Neuronal stem cell (in vitro differentiated cells): ENCODE measurements at regions not wholly inside any gene's neighbourhood (a gene's known extent, or its start where the extent isn't known, plus 50 kb on each side); places are given as distances from the start of the nearest gene placed in this dataset.

Source experiments
- DNase-seq: peaks from one replicate; pipeline ENCODE4 v3.0.0-alpha.2; 2013; ENCODE audit warnings: low spot score
- H2AFZ ChIP-seq: one replicate; pipeline ENCODE4 v1.6.1; 2013; ENCODE audit warnings: mild to moderate bottlenecking, low read length, inconsistent platforms
- H2AK5ac ChIP-seq: 2 replicates; pipeline ENCODE4 v1.6.1; 2013; ENCODE audit warnings: low read depth, mild to moderate bottlenecking, inconsistent platforms, low read length, moderate library complexity, mixed read lengths
- H2BK120ac ChIP-seq: 2 replicates; pipeline ENCODE4 v1.6.1; 2013; ENCODE audit warnings: low read depth, mild to moderate bottlenecking, inconsistent platforms, low read length, moderate library complexity, mixed read lengths
- H2BK12ac ChIP-seq: one replicate; pipeline ENCODE4 v1.6.1; 2013; ENCODE audit warnings: low read length, inconsistent platforms
- H2BK15ac ChIP-seq: 2 replicates; pipeline ENCODE4 v1.6.1; 2013; ENCODE audit warnings: mild to moderate bottlenecking, low read length, inconsistent platforms, mixed read lengths
- H2BK5ac ChIP-seq: one replicate; pipeline ENCODE4 v1.6.1; 2013; ENCODE audit warnings: inconsistent platforms, mild to moderate bottlenecking, low read length, moderate library complexity
- H3K14ac ChIP-seq: one replicate; pipeline ENCODE4 v1.6.1; 2013; ENCODE audit warnings: low read length, inconsistent platforms
- H3K18ac ChIP-seq: 2 replicates; pipeline ENCODE4 v1.6.1; 2013; ENCODE audit warnings: low read length, inconsistent platforms
- H3K23ac ChIP-seq: 2 replicates; pipeline ENCODE4 v1.6.1; 2013; ENCODE audit warnings: low read depth, mild to moderate bottlenecking, mixed read lengths, low read length, inconsistent platforms; ENCODE audit not compliant: poor library complexity
- H3K27ac ChIP-seq: replicated peaks from 3 replicates; pipeline ENCODE4 v1.5.1; 2013; ENCODE audit warnings: low read length, inconsistent platforms
- H3K27me3 ChIP-seq, 3 experiments: 2 replicates each; pipeline ENCODE4 v1.6.1; 2013; ENCODE audit warnings: low read length in 3 of 3, mild to moderate bottlenecking in 2 of 3, inconsistent platforms in 1 of 3, low read depth in 1 of 3, mixed read lengths in 1 of 3, moderate library complexity in 1 of 3; ENCODE audit not compliant: control insufficient read depth in 3 of 3, insufficient read depth in 3 of 3
- H3K36me3 ChIP-seq, 2 donors: replicated peaks in 1 of 2; 2 replicates each; pipeline ENCODE4 v1.6.1; 2013; ENCODE audit warnings: low read length in 2 of 2; ENCODE audit not compliant: control insufficient read depth in 2 of 2, insufficient read depth in 2 of 2
- H3K4ac ChIP-seq: 2 replicates; pipeline ENCODE4 v1.6.1; 2013; ENCODE audit warnings: inconsistent platforms, mild to moderate bottlenecking, low read length, moderate library complexity
- H3K4me1 ChIP-seq, 2 donors: 1 replicate in 1 of 2; 2 replicates in 1 of 2; pipeline ENCODE4 v1.6.1; 2013; ENCODE audit warnings: low read length in 2 of 2, low read depth in 1 of 2; ENCODE audit not compliant: control insufficient read depth in 2 of 2, insufficient read depth in 1 of 2
- H3K4me2 ChIP-seq: one replicate; pipeline ENCODE4 v1.6.1; 2013; ENCODE audit warnings: mild to moderate bottlenecking, low read length, inconsistent platforms; ENCODE audit not compliant: insufficient read depth, poor library complexity, severe bottlenecking
- H3K4me3 ChIP-seq, 2 donors: 2 replicates each; pipeline ENCODE4 v1.5.1; 2013; ENCODE audit warnings: low read length in 2 of 2, mild to moderate bottlenecking in 2 of 2, inconsistent platforms in 1 of 2, moderate library complexity in 1 of 2
- H3K79me1 ChIP-seq: one replicate; pipeline ENCODE4 v1.6.1; 2013; ENCODE audit warnings: low read depth, mild to moderate bottlenecking, inconsistent platforms, low read length, moderate library complexity
- H3K9ac ChIP-seq: one replicate; pipeline ENCODE4 v1.6.1; 2013; ENCODE audit warnings: mild to moderate bottlenecking, low read depth, low read length, inconsistent platforms; ENCODE audit not compliant: poor library complexity
- H3K9me3 ChIP-seq, 2 donors: replicated peaks in 1 of 2; 2 replicates each; pipeline versions ENCODE3 to v1.6.1; 2013; ENCODE audit warnings: low read length in 2 of 2, mild to moderate bottlenecking in 2 of 2, inconsistent platforms in 1 of 2, low read depth in 1 of 2, mixed read lengths in 1 of 2, moderate library complexity in 1 of 2; ENCODE audit not compliant: control insufficient read depth in 2 of 2, insufficient read depth in 1 of 2
- H4K8ac ChIP-seq: one replicate; pipeline ENCODE4 v1.6.1; 2013; ENCODE audit warnings: low read depth, mild to moderate bottlenecking, inconsistent platforms, low read length, moderate library complexity
- H4K91ac ChIP-seq: one replicate; pipeline ENCODE4 v1.6.1; 2013; ENCODE audit warnings: low read length, low read depth, mild to moderate bottlenecking, inconsistent platforms; ENCODE audit not compliant: poor library complexity
- WGBS, 2 donors: extraction: QIAGEN DNeasy Blood & Tissue Kit; methylation state at CpG; one replicate each; pipeline ENCODE4 v1.1.7; 2013; ENCODE audit warnings: missing lambda C conversion rate in 2 of 2, mixed read lengths in 1 of 2; ENCODE audit not compliant: insufficient read length in 2 of 2, insufficient replicate concordance in 1 of 2; ENCODE audit errors: extremely low coverage in 2 of 2; 5-methylcytosine and 5-hydroxymethylcytosine counted together

DNA sequence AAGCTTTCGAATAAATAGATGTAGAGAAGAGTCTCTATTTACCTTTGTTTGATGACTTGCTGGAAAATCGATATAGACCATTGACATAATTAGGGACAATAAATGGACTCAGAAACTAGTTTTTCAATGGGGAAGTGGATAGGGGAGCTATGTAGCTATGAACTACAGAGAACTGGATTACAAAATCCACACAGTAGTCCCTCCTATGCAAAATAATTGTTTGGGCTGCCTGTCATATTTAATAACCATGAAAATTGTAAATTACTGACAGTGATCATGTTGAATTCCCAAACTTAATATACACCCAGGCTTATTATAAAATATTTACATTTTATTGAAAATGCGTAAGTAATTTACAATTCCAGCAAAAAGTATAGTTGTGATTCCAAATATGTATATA is 333.1 kb upstream of the FAM241A start:
- H4K8ac ChIP-seq: no peak overlapping the region
- no peak overlapping the region for H3K23ac ChIP-seq
- no peak overlapping the region for H3K4me3 ChIP-seq
- no peaks in the 10 kb centered on the region for H3K9me3 ChIP-seq
- H3K9ac ChIP-seq: no peak overlapping the region
- H3K4ac ChIP-seq: no peak overlapping the region
- no peak overlapping the region for H3K4me2 ChIP-seq
- no peak overlapping the region for H2BK5ac ChIP-seq
- H3K18ac ChIP-seq: no peak overlapping the region
- H3K14ac ChIP-seq: no peak overlapping the region
- H2AK5ac ChIP-seq: no peak overlapping the region
- no peaks in the 10 kb centered on the region for H3K79me1 ChIP-seq
- WGBS, 2 donors: no CpG with 5 or more reads among the region's 3 CpGs
- no peak overlapping the region for H2BK12ac ChIP-seq
- H3K4me1 ChIP-seq: no peaks in the 10 kb centered on the region
- H3K27me3 ChIP-seq: peaks cover 0 to 9% (median 0%) of the 10 kb centered on the region in 3 experiments
- H3K27ac ChIP-seq: no peak overlapping the region
- no peaks in the 10 kb centered on the region for H3K36me3 ChIP-seq
- no peak overlapping the region for H2BK15ac ChIP-seq
- no peak overlapping the region for H2AFZ ChIP-seq
- H2BK120ac ChIP-seq: no peak overlapping the region
- DNase-seq: no peak
- no peak overlapping the region for H4K91ac ChIP-seq

DNA sequence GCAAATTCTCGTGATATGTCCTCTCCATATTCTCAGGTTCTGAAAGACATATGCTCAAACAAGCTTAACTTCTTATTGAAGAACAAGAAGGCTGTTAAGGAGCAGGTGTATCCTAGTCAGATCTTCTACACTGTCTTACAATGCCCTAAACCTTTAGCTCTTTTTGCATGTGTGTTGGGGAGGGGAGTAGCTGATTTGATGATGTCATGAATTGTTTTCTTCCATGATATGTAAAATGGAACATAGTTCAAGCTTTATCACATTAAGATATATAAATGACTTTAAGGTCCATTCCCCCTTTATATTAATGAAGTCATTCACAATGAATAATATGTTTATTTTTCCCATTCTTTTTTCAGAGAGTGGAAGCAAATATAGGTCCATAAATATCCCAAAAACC is 332.5 kb upstream of the FAM241A start:
- Histone ChIP-seq H2AFZ (no peak overlapping the region), H3K4ac (no peak overlapping the region), H3K4me1 (no peaks in the 10 kb centered on the region), H3K27ac (no peak overlapping the region), H3K18ac (no peak overlapping the region), H3K23ac (no peak overlapping the region), H3K14ac (no peak overlapping the region), H2BK15ac (no peak overlapping the region), H4K91ac (no peak overlapping the region), H3K9me3 (no peaks in the 10 kb centered on the region), H2BK12ac (no peak overlapping the region), H4K8ac (no peak overlapping the region), H3K4me3 (no peak overlapping the region), H2AK5ac (no peak overlapping the region), H3K9ac (no peak overlapping the region), H2BK120ac (no peak overlapping the region), H3K4me2 (no peak overlapping the region), H3K27me3 (peaks cover 0 to 6% (median 0%) of the 10 kb centered on the region in 3 experiments), H3K79me1 (no peaks in the 10 kb centered on the region), H2BK5ac (no peak overlapping the region), H3K36me3 (no peaks in the 10 kb centered on the region)
- no peak for DNase-seq
- WGBS, 2 donors: no CpG with 5 or more reads among the region's 1 CpG

DNA sequence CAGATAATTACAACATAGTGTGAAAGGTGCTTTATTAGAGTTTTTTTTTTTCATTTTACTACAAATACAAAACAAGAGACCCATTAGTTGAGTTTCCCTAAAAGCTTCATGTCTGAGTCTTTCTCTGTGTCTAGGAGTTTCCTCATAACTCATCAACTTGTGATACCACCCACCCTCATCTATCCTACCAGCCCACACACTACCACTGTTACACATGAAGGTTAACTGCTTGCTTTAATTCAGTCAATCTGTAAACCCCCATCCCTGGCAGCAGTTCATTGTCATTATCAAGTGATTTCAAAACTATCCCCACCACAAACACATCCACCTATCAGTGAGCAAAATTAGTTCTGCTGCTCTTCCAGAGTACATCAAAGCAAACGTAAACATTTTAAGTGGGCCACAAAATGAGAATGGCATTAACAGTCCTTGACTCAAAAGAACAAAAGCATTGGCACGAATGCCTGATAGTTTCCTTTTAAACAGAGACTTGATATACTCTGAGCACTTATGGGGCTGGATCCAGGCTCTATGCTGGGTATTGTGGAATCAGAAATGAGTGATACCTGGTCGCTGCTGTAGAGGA is 331.6 kb upstream of the FAM241A start:
- peaks cover 0 to 4% (median 0%) of the 10 kb centered on the region in 3 experiments for H3K27me3 ChIP-seq
- no peak overlapping the region for H3K14ac ChIP-seq
- H3K18ac ChIP-seq: no peak overlapping the region
- no peak overlapping the region for H2BK15ac ChIP-seq
- H3K79me1 ChIP-seq: no peaks in the 10 kb centered on the region
- no peaks in the 10 kb centered on the region for H3K36me3 ChIP-seq
- H2BK12ac ChIP-seq: no peak overlapping the region
- no peak overlapping the region for H3K4me3 ChIP-seq
- H2AFZ ChIP-seq: no peak overlapping the region
- no peak overlapping the region for H2AK5ac ChIP-seq
- H4K91ac ChIP-seq: no peak overlapping the region
- H3K9me3 ChIP-seq: no peaks in the 10 kb centered on the region
- H3K27ac ChIP-seq: no peak overlapping the region
- H3K9ac ChIP-seq: no peak overlapping the region
- H3K4me1 ChIP-seq: no peaks in the 10 kb centered on the region
- no peak overlapping the region for H2BK120ac ChIP-seq
- WGBS, 2 donors: no CpG with 5 or more reads among the region's 3 CpGs
- no peak overlapping the region for H3K23ac ChIP-seq
- H4K8ac ChIP-seq: no peak overlapping the region
- no peak overlapping the region for H2BK5ac ChIP-seq
- no peak for DNase-seq
- no peak overlapping the region for H3K4me2 ChIP-seq
- no peak overlapping the region for H3K4ac ChIP-seq

DNA sequence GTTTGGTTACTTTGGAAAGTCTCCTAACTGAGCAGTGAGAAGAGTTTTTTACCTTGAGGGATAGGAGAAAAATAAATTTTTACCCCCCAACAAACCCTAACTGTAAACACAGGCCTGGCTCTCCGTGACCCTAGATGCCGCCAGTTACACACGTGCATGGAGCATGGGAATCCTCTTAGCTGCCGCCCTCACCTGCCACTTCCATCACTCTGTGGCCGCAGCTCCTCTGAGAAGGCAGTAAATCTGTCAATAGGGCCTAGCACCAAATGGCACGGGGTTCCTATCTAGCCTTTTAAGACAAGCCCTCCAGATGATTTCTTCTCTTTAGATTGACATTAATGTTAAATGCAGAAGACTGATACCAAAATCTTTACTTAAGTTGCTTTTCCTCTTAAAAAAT is 330.3 kb upstream of the FAM241A start:
- no peak overlapping the region for H2BK15ac ChIP-seq
- no peak overlapping the region for H3K4me2 ChIP-seq
- no CpG with 5 or more reads among the region's 6 CpGs for WGBS, 2 donors
- H4K8ac ChIP-seq: no peak overlapping the region
- no peak overlapping the region for H3K18ac ChIP-seq
- H2AK5ac ChIP-seq: no peak overlapping the region
- H2BK12ac ChIP-seq: no peak overlapping the region
- H4K91ac ChIP-seq: no peak overlapping the region
- no peak overlapping the region for H3K23ac ChIP-seq
- no peaks in the 10 kb centered on the region for H3K79me1 ChIP-seq
- no peak overlapping the region for H2AFZ ChIP-seq
- DNase-seq: no peak
- H2BK5ac ChIP-seq: no peak overlapping the region
- H3K27me3 ChIP-seq: no peaks in the 10 kb centered on the region
- no peak overlapping the region for H3K27ac ChIP-seq
- H3K9me3 ChIP-seq: no peaks in the 10 kb centered on the region
- no peak overlapping the region for H3K9ac ChIP-seq
- no peak overlapping the region for H3K4ac ChIP-seq
- H2BK120ac ChIP-seq: no peak overlapping the region
- no peak overlapping the region for H3K4me3 ChIP-seq
- H3K36me3 ChIP-seq: no peaks in the 10 kb centered on the region
- no peak overlapping the region for H3K14ac ChIP-seq
- no peaks in the 10 kb centered on the region for H3K4me1 ChIP-seq
